Memory B cell (primary cell): ENCODE measurements at regions not wholly inside any gene's neighbourhood (a gene's known extent, or its start where the extent isn't known, plus 50 kb on each side); places are given as distances from the start of the nearest gene placed in this dataset.
"Not testable (repeated sequence)": the region's sequence is repeated elsewhere in the genome, so short reads cannot be mapped to it uniquely, and the experiment has no call there.

Experiments
- ATAC-seq: fragments of 150-1000 bp; cut with Tn5 transposase; 2 replicates; pipeline ENCODE4 v1.10.0; 2021; ENCODE audit warnings: low read depth, mild to moderate bottlenecking, moderate library complexity
- DNase-seq, 2 donors: peaks; one replicate each; pipeline ENCODE4 v3.0.0; 2022; ENCODE audit warnings: low spot score in 2 of 2
- H3K27ac Mint-ChIP-seq: one replicate; pipeline ENCODE4 v1.8.0; 2022; ENCODE audit warnings: mild to moderate bottlenecking, moderate library complexity, mixed read lengths
- H3K27me3 Mint-ChIP-seq: one replicate; pipeline ENCODE4 v1.8.0; 2022; ENCODE audit warnings: mixed read lengths
- H3K36me3 Mint-ChIP-seq: one replicate; pipeline ENCODE4 v1.8.0; 2022; ENCODE audit warnings: mild to moderate bottlenecking, mixed read lengths
- H3K4me1 Mint-ChIP-seq: one replicate; pipeline ENCODE4 v1.8.0; 2022; ENCODE audit warnings: mixed read lengths
- H3K4me3 Mint-ChIP-seq: one replicate; pipeline ENCODE4 v1.8.0; 2022; ENCODE audit warnings: mild to moderate bottlenecking, moderate library complexity, mixed read lengths
- H3K9me3 Mint-ChIP-seq: one replicate; pipeline ENCODE4 v1.8.0; 2022; ENCODE audit warnings: mixed read lengths

GRCh38 chr1:232726048-232726779, 79.0 kb upstream of the MAP10 start:
- H3K36me3 Mint-ChIP-seq: no peaks in the 10 kb centered on the region
- no peaks in the 10 kb centered on the region for H3K9me3 Mint-ChIP-seq
- no peak for ATAC-seq
- H3K27me3 Mint-ChIP-seq: peaks cover 13% of the 10 kb centered on the region
- no peak for DNase-seq
- H3K27ac Mint-ChIP-seq: no peak overlapping the region
- H3K4me1 Mint-ChIP-seq: no peaks in the 10 kb centered on the region
- H3K4me3 Mint-ChIP-seq: no peak overlapping the region

- peaks cover 11% of the 10 kb centered on the region for H3K27me3 Mint-ChIP-seq
- no peaks in the 10 kb centered on the region for H3K36me3 Mint-ChIP-seq
- H3K27ac Mint-ChIP-seq: no peak overlapping the region
- ATAC-seq (no peak), DNase-seq (no peak)
- H3K4me3 Mint-ChIP-seq: no peak overlapping the region
- no peaks in the 10 kb centered on the region for H3K4me1 Mint-ChIP-seq
- H3K9me3 Mint-ChIP-seq: no peaks in the 10 kb centered on the region
Measured at GRCh38 chr1:232728507-232729263, 76.5 kb upstream of the MAP10 start.

- Mint-ChIP-seq H3K4me3 (no peak overlapping the region), H3K36me3 (no peaks in the 10 kb centered on the region), H3K9me3 (no peaks in the 10 kb centered on the region), H3K27ac (no peak overlapping the region), H3K27me3 (peaks cover 11% of the 10 kb centered on the region), H3K4me1 (no peaks in the 10 kb centered on the region)
- ATAC-seq: no peak
- DNase-seq: no peak
Measured at GRCh38 chr1:232732344-232732910, 72.8 kb upstream of the MAP10 start.

GRCh38 chr1:232737917-232738316, 67.3 kb upstream of the MAP10 start:
- H3K4me1 Mint-ChIP-seq: no peaks in the 10 kb centered on the region
- no peak for DNase-seq
- no peak for ATAC-seq

GRCh38 chr1:232743999-232744398, 61.2 kb upstream of the MAP10 start:
- DNase-seq: no peak
- no peak for ATAC-seq
- H3K27me3 Mint-ChIP-seq: no peaks in the 10 kb centered on the region
- H3K4me1 Mint-ChIP-seq: no peaks in the 10 kb centered on the region
- peaks cover 9% of the 10 kb centered on the region for H3K9me3 Mint-ChIP-seq
- H3K36me3 Mint-ChIP-seq: no peaks in the 10 kb centered on the region
- no peak overlapping the region for H3K4me3 Mint-ChIP-seq
- no peak overlapping the region for H3K27ac Mint-ChIP-seq

More at GRCh38 chr1:232737917-232738316, 67.3 kb upstream of the MAP10 start:
- no peak overlapping the region for H3K27ac Mint-ChIP-seq
- H3K27me3 Mint-ChIP-seq: peaks cover 3% of the 10 kb centered on the region
- H3K9me3 Mint-ChIP-seq: peaks cover 5% of the 10 kb centered on the region
- no peak overlapping the region for H3K4me3 Mint-ChIP-seq
- H3K36me3 Mint-ChIP-seq: no peaks in the 10 kb centered on the region

GRCh38 chr1:232744847-232745246, 60.4 kb upstream of the MAP10 start:
- no peak for DNase-seq
- H3K4me3 Mint-ChIP-seq: no peak overlapping the region

GRCh38 chr1:232745698-232746097, 59.5 kb upstream of the MAP10 start:
- H3K27me3 Mint-ChIP-seq, H3K27ac Mint-ChIP-seq, H3K4me1 Mint-ChIP-seq, H3K36me3 Mint-ChIP-seq, DNase-seq, ATAC-seq, H3K4me3 Mint-ChIP-seq: not testable (repeated sequence)
- peaks cover 11% of the 10 kb centered on the region for H3K9me3 Mint-ChIP-seq

More at GRCh38 chr1:232744847-232745246, 60.4 kb upstream of the MAP10 start:
- no peak for ATAC-seq
- no peaks in the 10 kb centered on the region for H3K4me1 Mint-ChIP-seq
- no peaks in the 10 kb centered on the region for H3K27me3 Mint-ChIP-seq
- no peak overlapping the region for H3K27ac Mint-ChIP-seq
- H3K9me3 Mint-ChIP-seq: peaks cover 13% of the 10 kb centered on the region
- no peaks in the 10 kb centered on the region for H3K36me3 Mint-ChIP-seq

- Mint-ChIP-seq H3K4me3 (no peak overlapping the region), H3K36me3 (no peaks in the 10 kb centered on the region), H3K4me1 (no peaks in the 10 kb centered on the region), H3K9me3 (peaks cover 8% of the 10 kb centered on the region), H3K27ac (no peak overlapping the region), H3K27me3 (no peaks in the 10 kb centered on the region)
- DNase-seq (no peak), ATAC-seq (no peak)
Measured at GRCh38 chr1:232748910-232749368, 56.3 kb upstream of the MAP10 start.

GRCh38 chr1:232751393-232752140, 53.6 kb upstream of the MAP10 start:
- H3K36me3 Mint-ChIP-seq: no peaks in the 10 kb centered on the region
- no peaks in the 10 kb centered on the region for H3K27me3 Mint-ChIP-seq
- no peak for DNase-seq
- no peak overlapping the region for H3K27ac Mint-ChIP-seq
- peaks cover 8% of the 10 kb centered on the region for H3K9me3 Mint-ChIP-seq
- no peaks in the 10 kb centered on the region for H3K4me1 Mint-ChIP-seq
- ATAC-seq: no peak
- H3K4me3 Mint-ChIP-seq: no peak overlapping the region

- Mint-ChIP-seq H3K4me3 (no peak overlapping the region), H3K36me3 (no peaks in the 10 kb centered on the region), H3K27ac (no peak overlapping the region), H3K9me3 (peaks cover 8% of the 10 kb centered on the region), H3K4me1 (no peaks in the 10 kb centered on the region), H3K27me3 (no peaks in the 10 kb centered on the region)
- DNase-seq: no peak
- no peak for ATAC-seq
Measured at GRCh38 chr1:232752365-232752764, 52.9 kb upstream of the MAP10 start.

- Mint-ChIP-seq H3K27me3 (no peaks in the 10 kb centered on the region), H3K9me3 (no peaks in the 10 kb centered on the region)
Measured at GRCh38 chr1:232754930-232755329, 50.3 kb upstream of the MAP10 start.

More at GRCh38 chr1:232754930-232755329, 50.3 kb upstream of the MAP10 start:
- no peak overlapping the region for H3K27ac Mint-ChIP-seq
- no peaks in the 10 kb centered on the region for H3K4me1 Mint-ChIP-seq
- H3K4me3 Mint-ChIP-seq: no peak overlapping the region
- no peaks in the 10 kb centered on the region for H3K36me3 Mint-ChIP-seq
- ATAC-seq: no peak
- DNase-seq: no peak
